RCC 7860 (cell line): ENCODE measurements at regions not wholly inside any gene's neighbourhood (a gene's known extent, or its start where the extent isn't known, plus 50 kb on each side); places are given as distances from the start of the nearest gene placed in this dataset.
"Not testable (repeated sequence)": the region's sequence is repeated elsewhere in the genome, so short reads cannot be mapped to it uniquely, and the experiment has no call there.

Experiments used
- DNase-seq: peaks from one replicate; pipeline ENCODE4 v3.0.0-alpha.2; 2015; ENCODE audit warnings: low spot score
- FAIRE-seq: peaks from 2 replicates; lab custom pipeline; 2012; peaks lifted over from hg19 to GRCh38; lab: Jason Lieb, UNC

GRCh38 chr1:273772-274171, 177.7 kb downstream of the OR4F29 start:
- not testable (repeated sequence) for FAIRE-seq, DNase-seq

- peak; percentile 17 for DNase-seq
- not testable (repeated sequence) for FAIRE-seq
These were observed 183.7 kb downstream of the OR4F29 start for GRCh38 chr1:267815-268214.
